ENCODE measurements at regions not wholly inside any gene's neighbourhood (a gene's known extent, or its start where the extent isn't known, plus 50 kb on each side); places are given as distances from the start of the nearest gene placed in this dataset.

GRCh38 chr7:125427676-125428075 is 498.1 kb upstream of the POT1 start:
- Histone ChIP-seq H3K4me3 (ENCODE audit: insufficient read depth, low read length, poor library complexity, severe bottlenecking) (no peak overlapping the region), H3K4me2 (ENCODE audit: low read depth, low read length, poor library complexity, severe bottlenecking) (no peak overlapping the region), H3K27ac (ENCODE audit: low read depth, low read length) (no peak overlapping the region), H3K9ac (ENCODE audit: low read length) (no peak overlapping the region), H3K27me3 (ENCODE audit: low read length) (no peaks in the 10 kb centered on the region), H2AFZ (ENCODE audit: low read depth, low read length, severe bottlenecking) (no peak overlapping the region), H4K20me1 (ENCODE audit: low read depth, low read length) (no peaks in the 10 kb centered on the region), H3K79me2 (ENCODE audit: insufficient read depth, low read length) (no peaks in the 10 kb centered on the region), H3K9me2 (replicated peaks; ENCODE audit: insufficient read depth, low read length) (no peaks in the 10 kb centered on the region), H3K9me3 (ENCODE audit: insufficient read depth, low read length) (no peaks in the 10 kb centered on the region), H3F3A (ENCODE audit: insufficient read depth) (no peaks in the 10 kb centered on the region), H3K36me3 (ENCODE audit: low read length) (no peaks in the 10 kb centered on the region)
- TF ChIP-seq CTCF (IDR thresholded peaks at IDR 0.05; ENCODE audit: insufficient read depth, low read length, poor library complexity, severe bottlenecking) (no peak), EZH2phosphoT487 (conservative IDR thresholded peaks at IDR 0.05; ENCODE audit: low read length) (no peak)

GRCh38 chr7:125425506-125425905 is 495.9 kb upstream of the POT1 start:
- H3K9ac ChIP-seq (ENCODE audit: low read length): no peak overlapping the region
- H3K27ac ChIP-seq (ENCODE audit: low read depth, low read length): no peak overlapping the region
- peak overlapping the region; percentile 26 for H2AFZ ChIP-seq (ENCODE audit: low read depth, low read length, severe bottlenecking)
- H3K9me2 ChIP-seq (replicated peaks; ENCODE audit: insufficient read depth, low read length): no peaks in the 10 kb centered on the region
- no peaks in the 10 kb centered on the region for H4K20me1 ChIP-seq (ENCODE audit: low read depth, low read length)
- H3K27me3 ChIP-seq (ENCODE audit: low read length): no peaks in the 10 kb centered on the region
- H3K9me3 ChIP-seq (ENCODE audit: insufficient read depth, low read length): no peaks in the 10 kb centered on the region
- H3K79me2 ChIP-seq (ENCODE audit: insufficient read depth, low read length): no peaks in the 10 kb centered on the region
- H3K4me2 ChIP-seq (ENCODE audit: low read depth, low read length, poor library complexity, severe bottlenecking): no peak overlapping the region
- TF ChIP-seq CTCF (IDR thresholded peaks at IDR 0.05; ENCODE audit: insufficient read depth, low read length, poor library complexity, severe bottlenecking) (no peak), EZH2phosphoT487 (conservative IDR thresholded peaks at IDR 0.05; ENCODE audit: low read length) (no peak)
- H3K4me3 ChIP-seq (ENCODE audit: insufficient read depth, low read length, poor library complexity, severe bottlenecking): no peak overlapping the region
- H3F3A ChIP-seq (ENCODE audit: insufficient read depth): no peaks in the 10 kb centered on the region
- H3K36me3 ChIP-seq (ENCODE audit: low read length): no peaks in the 10 kb centered on the region

- H3K9me3 ChIP-seq (ENCODE audit: insufficient read depth, low read length): no peaks in the 10 kb centered on the region
- H3K4me2 ChIP-seq (ENCODE audit: low read depth, low read length, poor library complexity, severe bottlenecking): no peak overlapping the region
- no peaks in the 10 kb centered on the region for H4K20me1 ChIP-seq (ENCODE audit: low read depth, low read length)
- H3K4me3 ChIP-seq (ENCODE audit: insufficient read depth, low read length, poor library complexity, severe bottlenecking): no peak overlapping the region
- no peak overlapping the region for H3K27ac ChIP-seq (ENCODE audit: low read depth, low read length)
- H3F3A ChIP-seq (ENCODE audit: insufficient read depth): no peaks in the 10 kb centered on the region
- H3K36me3 ChIP-seq (ENCODE audit: low read length): no peaks in the 10 kb centered on the region
- no peaks in the 10 kb centered on the region for H3K79me2 ChIP-seq (ENCODE audit: insufficient read depth, low read length)
- H2AFZ ChIP-seq (ENCODE audit: low read depth, low read length, severe bottlenecking): no peak overlapping the region
- TF ChIP-seq CTCF (IDR thresholded peaks at IDR 0.05; ENCODE audit: insufficient read depth, low read length, poor library complexity, severe bottlenecking): no peak
- TF ChIP-seq EZH2phosphoT487 (conservative IDR thresholded peaks at IDR 0.05; ENCODE audit: low read length): no peak
- H3K27me3 ChIP-seq (ENCODE audit: low read length): no peaks in the 10 kb centered on the region
- H3K9ac ChIP-seq (ENCODE audit: low read length): no peak overlapping the region
- H3K9me2 ChIP-seq (replicated peaks; ENCODE audit: insufficient read depth, low read length): no peaks in the 10 kb centered on the region
Measured at GRCh38 chr7:125424721-125425120, 495.1 kb upstream of the POT1 start.
